Heart left ventricle (tissue), 13 donors: ENCODE measurements at regions not wholly inside any gene's neighbourhood (a gene's known extent, or its start where the extent isn't known, plus 50 kb on each side); places are given as distances from the start of the nearest gene placed in this dataset.

Experiments
- CTCF ChIP-seq, 12 donors: fragments of 200-600 bp; sonication (generic) in 4 of 12; IDR thresholded peaks; one replicate each; pipeline versions ENCODE4 v1.5.0 to v1.8.0; 2018 to 2022; ENCODE audit warnings: antibody characterized with exemption in 12 of 12, mild to moderate bottlenecking in 5 of 12
- POLR2A ChIP-seq, 2 donors: fragments of 450-650 bp; IDR thresholded peaks; one replicate each; pipeline ENCODE4 v1.6.1; 2017; ENCODE audit warnings: antibody characterized with exemption in 2 of 2, mild to moderate bottlenecking in 2 of 2, moderate library complexity in 2 of 2
- donor health status: ischemic (EF 13 %, LVEDD 7.1; RV severe dilation, severe dysfunction).
- donor health status: DM: no; HTN: yes; CAD: no.
- donor health status: DM: no; HTN: no; CAD: no.
- donor health status: ischemic (EF 25% LVEDD 6.9; RV normal size, moderate dysfunction).
- donor health status: ischemic (EF 25% LVEDD 5.7; RV mildly dilated, moderate dysfunction).
- donor health status: ischemic (EF 35%, LVEDD 5.7; RV mildly dilated, moderate dysfunction).
- donor health status: nonischemic (EF 11% LVEDD 7.7; RV severe dilation, severe dysfunction).
- donor health status: DM: yes; HTN: yes; CAD: no.
- donor health status: PGD.
- donor health status: ischemic (EF 29% LVEDD 5.4; RV normal size, mild dysfunction).
- donor health status: nonischemic (EF 23%, LVEDD 6.1; RV moderate dilation, normal function).

- TF ChIP-seq CTCF (IDR thresholded peaks at IDR 0.05) = no peak
- TF ChIP-seq POLR2A (IDR thresholded peaks at IDR 0.05) = no peak
Measured at GRCh38 chr2:52704251-52704650, 1063.4 kb upstream of the CHAC2 start.
